ENCODE measurements at regions not wholly inside any gene's neighbourhood (a gene's known extent, or its start where the extent isn't known, plus 50 kb on each side); places are given as distances from the start of the nearest gene placed in this dataset.

DNA sequence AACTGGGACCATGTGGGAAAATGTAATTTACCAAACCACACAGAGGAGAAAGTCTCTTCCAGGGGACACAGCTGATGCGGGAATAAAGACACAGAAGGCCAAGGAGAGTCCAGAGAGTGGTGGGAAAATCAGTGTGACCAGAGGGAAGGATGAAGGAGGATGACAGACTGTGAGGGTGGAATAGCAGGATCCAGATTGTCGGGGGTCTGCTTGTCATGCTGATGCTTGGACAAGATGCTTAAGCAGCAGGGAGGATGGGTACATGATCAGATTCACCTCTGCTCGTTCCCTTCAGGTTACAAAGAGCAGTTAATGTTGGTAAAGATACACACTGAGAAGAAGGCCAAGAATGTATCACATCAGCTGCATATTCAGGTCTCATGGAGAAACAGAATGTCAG is 117.1 kb upstream of the ZNF644 start (continued):
- TF ChIP-seq CBX3 (IDR thresholded peaks at IDR 0.05; ENCODE audit: borderline replicate concordance in 1 of 2, low read length in 2 of 2) (no peak), MCM7 (IDR thresholded peaks at IDR 0.05) (no peak), FOXJ2 (tag; IDR thresholded peaks at IDR 0.05) (no peak), SRSF3 (IDR thresholded peaks at IDR 0.05; ENCODE audit: insufficient read depth, low read length) (no peak)
- TF ChIP-seq, protein P1, sequence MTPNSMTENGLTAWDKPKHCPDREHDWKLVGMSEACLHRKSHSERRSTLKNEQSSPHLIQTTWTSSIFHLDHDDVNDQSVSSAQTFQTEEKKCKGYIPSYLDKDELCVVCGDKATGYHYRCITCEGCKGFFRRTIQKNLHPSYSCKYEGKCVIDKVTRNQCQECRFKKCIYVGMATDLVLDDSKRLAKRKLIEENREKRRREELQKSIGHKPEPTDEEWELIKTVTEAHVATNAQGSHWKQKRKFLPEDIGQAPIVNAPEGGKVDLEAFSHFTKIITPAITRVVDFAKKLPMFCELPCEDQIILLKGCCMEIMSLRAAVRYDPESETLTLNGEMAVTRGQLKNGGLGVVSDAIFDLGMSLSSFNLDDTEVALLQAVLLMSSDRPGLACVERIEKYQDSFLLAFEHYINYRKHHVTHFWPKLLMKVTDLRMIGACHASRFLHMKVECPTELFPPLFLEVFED (CRISPR knock-in tag; conservative IDR thresholded peaks at IDR 0.05) = no peak

DNA sequence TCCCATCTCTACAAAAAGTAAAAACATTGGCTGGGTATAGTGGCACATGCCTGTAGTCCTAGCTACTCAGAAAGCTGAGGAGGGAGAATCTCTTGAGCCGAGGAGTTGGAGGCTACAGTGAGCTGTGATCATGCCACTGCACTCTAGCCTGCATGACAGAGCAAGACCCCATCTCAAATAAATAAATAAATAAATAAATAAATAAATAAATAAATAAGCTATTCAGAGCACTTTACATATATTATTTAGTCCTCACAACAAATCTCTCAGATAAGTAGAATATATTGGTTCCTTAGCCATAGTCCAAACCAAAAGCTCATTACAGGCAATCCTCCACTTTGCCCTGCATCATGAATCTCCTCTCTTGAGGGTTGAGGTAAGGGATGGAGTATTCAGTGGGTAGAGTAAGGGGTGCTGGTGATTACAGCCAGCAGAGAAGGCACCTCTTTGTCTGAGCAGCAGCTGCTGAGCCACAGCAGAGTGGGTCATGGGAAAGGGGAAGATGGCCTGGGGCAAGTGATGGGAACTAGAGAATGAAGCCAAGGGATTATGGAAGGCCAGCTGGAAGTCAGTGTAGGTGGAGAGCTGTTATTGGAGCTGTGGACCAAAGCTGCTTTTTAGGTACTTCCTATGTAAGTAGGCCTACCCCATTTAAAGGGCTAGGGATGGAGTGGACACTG is 115.5 kb upstream of the ZNF644 start:
- Histone ChIP-seq H2AFZ (ENCODE audit: low read depth, low read length) (no peak overlapping the region), H3K9me3 (replicated peaks; ENCODE audit: control insufficient read depth, insufficient read depth, low read depth, low read length) (no peaks in the 10 kb centered on the region), H3K4me2 (ENCODE audit: insufficient read depth, low read length) (no peak overlapping the region), H3K4me3 (no peak overlapping the region), H3K27ac (ENCODE audit: extremely low read depth, low read depth, low read length) (no peak overlapping the region), H3K4me1 (replicated peaks in 1 of 2; ENCODE audit: control insufficient read depth in 2 of 2, insufficient read depth in 2 of 2, low read length in 2 of 2) (peaks cover 0 to 3% of the 10 kb centered on the region in 2 experiments; a peak in 1 of 5 replicates), H4K20me1 (replicated peaks; ENCODE audit: control insufficient read depth, insufficient read depth, low read length) (no peaks in the 10 kb centered on the region), H3K36me3 (ENCODE audit: control insufficient read depth, insufficient read depth, low read length) (no peaks in the 10 kb centered on the region), H3K27me3 (ENCODE audit: control insufficient read depth in 2 of 2, insufficient read depth in 2 of 2, low read length in 2 of 2) (peaks cover 13 to 20% of the 10 kb centered on the region in 2 experiments), H3K9ac (ENCODE audit: insufficient read depth in 1 of 2, low read depth in 2 of 2, low read length in 2 of 2) (no peak overlapping the region), H3K9me1 (ENCODE audit: control insufficient read depth, insufficient read depth, low read length) (no peaks in the 10 kb centered on the region), H3K79me2 (ENCODE audit: control insufficient read depth, insufficient read depth, low read length) (no peaks in the 10 kb centered on the region)
- CTCF ChIA-PET (ENCODE audit: low intra/inter-chr PET ratio) = no interaction called here
- intact Hi-C loops (cut with micrococcal nuclease) (no loop called here), in situ Hi-C loops (cut with MboI) (no loop called here)
- FAIRE-seq (no peak), ATAC-seq (no peak), DNase-seq (ENCODE audit: extremely low read depth in 1 of 4, low spot score in 3 of 4) (no peak)
- WGBS (ENCODE audit: insufficient coverage, low coverage, missing lambda C conversion rate) = 0% methylated on average over 1 of the region's 1 CpG
- no TSS peak for BruUV-seq (replicated peaks)
- POLR2A ChIA-PET = no interaction called here
- no peak for TF ChIP-seq ZNF197 (CRISPR knock-in tag; IDR thresholded peaks at IDR 0.05; ENCODE audit: low read depth)
- TF ChIP-seq BRF1 (IDR thresholded peaks at IDR 0.05; ENCODE audit: borderline replicate concordance, extremely low read depth, insufficient read length) = no peak
- TF ChIP-seq, protein P2, sequence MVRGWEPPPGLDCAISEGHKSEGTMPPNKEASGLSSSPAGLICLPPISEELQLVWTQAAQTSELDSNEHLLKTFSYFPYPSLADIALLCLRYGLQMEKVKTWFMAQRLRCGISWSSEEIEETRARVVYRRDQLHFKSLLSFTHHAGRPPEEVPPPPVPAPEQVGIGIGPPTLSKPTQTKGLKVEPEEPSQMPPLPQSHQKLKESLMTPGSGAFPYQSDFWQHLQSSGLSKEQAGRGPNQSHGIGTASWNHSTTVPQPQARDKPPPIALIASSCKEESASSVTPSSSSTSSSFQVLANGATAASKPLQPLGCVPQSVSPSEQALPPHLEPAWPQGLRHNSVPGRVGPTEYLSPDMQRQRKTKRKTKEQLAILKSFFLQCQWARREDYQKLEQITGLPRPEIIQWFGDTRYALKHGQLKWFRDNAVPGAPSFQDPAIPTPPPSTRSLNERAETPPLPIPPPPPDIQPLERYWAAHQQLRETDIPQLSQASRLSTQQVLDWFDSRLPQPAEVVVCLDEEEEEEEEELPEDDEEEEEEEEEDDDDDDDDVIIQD (CRISPR knock-in tag; IDR thresholded peaks at IDR 0.05) = no peak
- TF ChIP-seq, protein P3, sequence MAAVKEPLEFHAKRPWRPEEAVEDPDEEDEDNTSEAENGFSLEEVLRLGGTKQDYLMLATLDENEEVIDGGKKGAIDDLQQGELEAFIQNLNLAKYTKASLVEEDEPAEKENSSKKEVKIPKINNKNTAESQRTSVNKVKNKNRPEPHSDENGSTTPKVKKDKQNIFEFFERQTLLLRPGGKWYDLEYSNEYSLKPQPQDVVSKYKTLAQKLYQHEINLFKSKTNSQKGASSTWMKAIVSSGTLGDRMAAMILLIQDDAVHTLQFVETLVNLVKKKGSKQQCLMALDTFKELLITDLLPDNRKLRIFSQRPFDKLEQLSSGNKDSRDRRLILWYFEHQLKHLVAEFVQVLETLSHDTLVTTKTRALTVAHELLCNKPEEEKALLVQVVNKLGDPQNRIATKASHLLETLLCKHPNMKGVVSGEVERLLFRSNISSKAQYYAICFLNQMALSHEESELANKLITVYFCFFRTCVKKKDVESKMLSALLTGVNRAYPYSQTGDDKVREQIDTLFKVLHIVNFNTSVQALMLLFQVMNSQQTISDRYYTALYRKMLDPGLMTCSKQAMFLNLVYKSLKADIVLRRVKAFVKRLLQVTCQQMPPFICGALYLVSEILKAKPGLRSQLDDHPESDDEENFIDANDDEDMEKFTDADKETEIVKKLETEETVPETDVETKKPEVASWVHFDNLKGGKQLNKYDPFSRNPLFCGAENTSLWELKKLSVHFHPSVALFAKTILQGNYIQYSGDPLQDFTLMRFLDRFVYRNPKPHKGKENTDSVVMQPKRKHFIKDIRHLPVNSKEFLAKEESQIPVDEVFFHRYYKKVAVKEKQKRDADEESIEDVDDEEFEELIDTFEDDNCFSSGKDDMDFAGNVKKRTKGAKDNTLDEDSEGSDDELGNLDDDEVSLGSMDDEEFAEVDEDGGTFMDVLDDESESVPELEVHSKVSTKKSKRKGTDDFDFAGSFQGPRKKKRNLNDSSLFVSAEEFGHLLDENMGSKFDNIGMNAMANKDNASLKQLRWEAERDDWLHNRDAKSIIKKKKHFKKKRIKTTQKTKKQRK (IDR thresholded peaks at IDR 0.05; ENCODE audit: borderline replicate concordance, low read depth, low read length) = no peak
- TF ChIP-seq RBBP5 (IDR thresholded peaks at IDR 0.05; ENCODE audit: borderline replicate concordance, insufficient read depth, low read length, poor library complexity, severe bottlenecking) = no peak
- TF ChIP-seq HOXB6 (CRISPR knock-in tag; IDR thresholded peaks at IDR 0.05; ENCODE audit: borderline replicate concordance) = no peak
- TF ChIP-seq, protein P4, sequence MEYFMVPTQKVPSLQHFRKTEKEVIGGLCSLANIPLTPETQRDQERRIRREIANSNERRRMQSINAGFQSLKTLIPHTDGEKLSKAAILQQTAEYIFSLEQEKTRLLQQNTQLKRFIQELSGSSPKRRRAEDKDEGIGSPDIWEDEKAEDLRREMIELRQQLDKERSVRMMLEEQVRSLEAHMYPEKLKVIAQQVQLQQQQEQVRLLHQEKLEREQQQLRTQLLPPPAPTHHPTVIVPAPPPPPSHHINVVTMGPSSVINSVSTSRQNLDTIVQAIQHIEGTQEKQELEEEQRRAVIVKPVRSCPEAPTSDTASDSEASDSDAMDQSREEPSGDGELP (CRISPR knock-in tag; IDR thresholded peaks at IDR 0.05; ENCODE audit: borderline replicate concordance) = no peak
- TF ChIP-seq FOSL1 (tag; conservative IDR thresholded peaks at IDR 0.05) = no peak

Data from K562 (cell line).